ENCODE measurements at regions not wholly inside any gene's neighbourhood (a gene's known extent, or its start where the extent isn't known, plus 50 kb on each side); places are given as distances from the start of the nearest gene placed in this dataset.
"Not testable (repeated sequence)": the region's sequence is repeated elsewhere in the genome, so short reads cannot be mapped to it uniquely, and the experiment has no call there.

DNA sequence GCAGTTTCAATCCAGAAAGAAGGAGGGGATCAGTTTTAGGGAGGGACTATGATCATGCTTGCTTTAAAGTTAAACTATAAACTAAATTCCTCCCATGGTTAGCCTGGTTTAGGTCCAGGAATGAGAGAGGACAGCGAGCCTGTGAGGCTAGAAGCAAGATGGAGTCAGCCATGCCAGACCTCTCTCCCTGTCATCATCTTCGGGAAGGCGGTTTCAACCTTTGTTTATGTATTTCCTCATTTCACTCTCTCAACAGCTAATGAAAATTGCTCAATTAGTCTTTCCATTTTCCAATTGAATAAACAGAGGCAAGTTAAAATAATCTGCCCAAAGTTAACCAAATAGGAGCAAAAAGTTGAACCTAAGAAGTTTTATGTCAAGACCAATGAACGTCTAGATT is 201.5 kb downstream of the KCNJ2 start:
- DNase-seq (ENCODE audit: low read depth) = peak; percentile 25

DNA sequence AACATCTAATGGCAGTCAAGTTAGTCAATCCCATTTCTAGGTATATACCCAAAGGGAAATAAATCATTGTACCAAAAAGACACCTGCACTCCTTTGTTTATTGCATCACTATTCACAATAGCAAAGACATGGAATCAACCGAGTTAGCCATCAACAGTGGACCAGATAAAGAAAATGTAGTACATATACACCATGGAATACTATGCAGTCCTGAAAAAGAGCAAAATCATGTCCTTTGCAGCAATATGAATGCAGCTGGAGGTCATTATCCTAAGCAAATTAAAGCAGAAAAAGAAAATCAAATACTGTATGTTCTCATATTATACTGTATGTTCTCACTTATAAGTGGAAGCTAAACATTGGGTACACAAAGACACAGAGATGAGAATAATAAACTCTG is 204.0 kb downstream of the KCNJ2 start:
- DNase-seq (ENCODE audit: low read depth) = no peak

- no peak for DNase-seq (ENCODE audit: low read depth)
These were observed 205.2 kb downstream of the KCNJ2 start for GRCh38 chr17:70374496-70374895.

- no peak for DNase-seq (ENCODE audit: low read depth)
These were observed 206.1 kb downstream of the KCNJ2 start for GRCh38 chr17:70375406-70375805.

- DNase-seq (ENCODE audit: low read depth) = no peak
These were observed 206.8 kb downstream of the KCNJ2 start for GRCh38 chr17:70375813-70376770.

GRCh38 chr17:70377654-70378053 is 208.3 kb downstream of the KCNJ2 start:
- DNase-seq (ENCODE audit: low read depth) = no peak

GRCh38 chr17:70378076-70378475 is 208.7 kb downstream of the KCNJ2 start:
- DNase-seq (ENCODE audit: low read depth) = no peak

DNA sequence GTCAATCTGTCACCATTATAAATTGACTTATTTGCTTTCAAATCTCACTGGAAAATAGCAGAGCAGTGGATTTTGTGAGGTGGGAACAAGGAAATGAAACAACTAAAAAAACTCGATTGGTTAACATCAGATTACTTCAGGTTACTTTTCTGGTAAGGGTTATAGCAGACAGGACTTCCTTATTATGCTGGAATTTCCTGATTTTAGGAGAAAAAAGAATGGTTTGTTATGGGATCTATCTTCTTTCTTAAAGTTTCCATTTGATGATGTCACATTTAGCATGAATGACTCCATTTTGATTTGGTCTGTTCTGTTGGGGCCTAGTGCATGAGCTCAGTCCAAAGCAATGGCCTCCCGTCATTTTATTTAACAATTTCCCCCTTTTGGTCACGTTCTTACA is 210.6 kb downstream of the KCNJ2 start:
- no peak for DNase-seq (ENCODE audit: low read depth)

- DNase-seq (ENCODE audit: low read depth) = not testable (repeated sequence)
These were observed 212.6 kb downstream of the KCNJ2 start for GRCh38 chr17:70381916-70382315.

GRCh38 chr17:70388326-70388725 is 219.0 kb downstream of the KCNJ2 start:
- no peak for DNase-seq (ENCODE audit: low read depth)

DNA sequence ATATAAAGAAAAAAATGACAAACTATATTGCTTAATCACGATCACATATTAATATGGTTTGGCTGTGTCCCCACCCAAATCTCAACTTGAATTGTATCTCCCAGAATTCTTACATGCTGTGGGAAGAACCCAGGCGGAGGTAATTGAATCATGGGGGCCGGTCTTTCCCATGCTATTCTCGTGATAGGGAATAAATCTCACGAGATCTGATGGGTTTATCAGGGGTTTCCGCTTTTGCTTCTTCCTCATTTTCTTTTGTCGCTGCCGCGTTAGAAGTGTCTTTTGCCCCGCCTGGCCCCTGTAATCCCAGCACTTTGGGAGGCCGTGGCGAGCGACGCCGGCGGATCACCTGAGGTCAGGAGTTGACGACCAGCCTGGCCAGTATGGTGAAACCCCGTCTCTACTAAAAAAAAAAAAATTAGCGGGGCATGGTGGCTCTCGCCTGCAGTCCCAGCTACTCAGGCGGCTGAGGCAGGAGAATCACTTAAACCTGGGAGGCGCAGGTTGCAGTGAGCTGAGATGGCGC is 220.0 kb downstream of the KCNJ2 start:
- DNase-seq (ENCODE audit: low read depth) = not testable (repeated sequence)

DNA sequence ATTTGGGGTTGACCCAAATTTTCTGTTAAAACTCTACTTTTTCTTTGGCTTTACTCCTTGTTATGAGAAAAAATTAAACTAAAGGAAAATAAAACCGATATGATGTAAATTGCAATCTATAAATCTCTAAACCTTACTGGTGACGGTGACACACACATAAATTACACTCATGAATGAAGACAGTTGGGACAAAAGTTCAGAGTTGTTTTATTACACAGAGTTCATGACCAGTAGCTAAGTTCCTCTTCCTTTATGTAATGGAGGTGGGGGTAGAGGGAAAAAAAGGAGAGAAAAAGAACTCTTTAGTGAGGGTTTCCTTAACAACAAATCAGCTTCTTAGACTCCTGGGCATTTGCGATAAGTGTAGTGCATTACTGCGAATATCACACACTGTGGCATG is 220.7 kb downstream of the KCNJ2 start:
- no peak for DNase-seq (ENCODE audit: low read depth)

- no peak for DNase-seq (ENCODE audit: low read depth)
These were observed 225.3 kb downstream of the KCNJ2 start for GRCh38 chr17:70394473-70395232.

DNA sequence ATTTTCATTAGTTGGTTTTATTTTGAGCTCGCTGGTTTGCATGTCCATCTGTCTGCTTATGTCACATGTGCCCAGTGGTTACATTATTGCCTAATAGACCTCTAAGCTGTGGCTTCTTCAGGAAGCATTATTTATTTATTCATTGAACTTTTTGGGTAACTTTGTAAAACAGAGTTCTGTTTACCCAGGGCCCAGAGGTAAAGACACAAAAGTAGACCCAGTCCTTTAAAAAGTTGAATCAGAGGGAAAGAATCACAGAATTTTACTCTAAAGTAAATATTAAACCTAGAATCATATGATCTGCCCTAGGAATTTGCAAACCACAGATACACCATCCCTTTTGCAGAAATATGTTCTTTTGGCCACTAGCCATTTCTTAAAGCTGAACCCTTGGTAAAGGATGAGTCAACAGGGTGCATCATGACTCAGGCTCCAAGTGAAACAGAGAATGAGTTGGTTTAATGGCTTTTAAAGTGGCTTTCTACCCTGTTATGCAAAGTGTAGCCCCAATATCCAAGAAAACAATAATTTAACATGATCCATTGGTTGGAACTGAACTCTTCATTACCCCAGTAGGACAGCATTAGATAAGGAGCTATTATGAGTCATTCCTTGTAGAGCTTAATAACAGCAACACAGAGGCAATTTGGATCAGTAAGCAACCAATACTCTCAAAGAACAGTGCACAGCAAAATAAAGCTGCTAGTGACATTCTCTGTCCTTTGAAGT is 236.3 kb downstream of the KCNJ2 start:
- peak; percentile 98 for DNase-seq (ENCODE audit: low read depth)

DNA sequence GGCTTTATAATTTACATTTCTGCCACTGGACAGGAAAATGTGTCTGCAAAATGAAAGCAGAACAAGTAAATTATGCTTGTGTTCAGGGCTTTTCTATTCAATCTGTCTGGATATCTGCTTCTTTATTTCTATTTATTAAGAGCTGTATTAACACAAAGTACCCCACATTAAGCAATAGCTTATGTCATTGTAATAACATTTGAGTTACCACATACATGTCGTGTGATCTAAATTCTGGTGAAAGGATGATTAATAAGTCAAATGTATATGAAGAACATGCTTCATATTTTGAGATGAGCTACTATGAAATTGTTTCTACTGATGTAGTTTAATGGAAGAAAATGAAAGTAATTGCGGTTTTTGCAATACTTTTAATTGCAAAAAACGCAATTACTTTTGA is 238.2 kb downstream of the KCNJ2 start:
- DNase-seq (ENCODE audit: low read depth) = no peak

DNA sequence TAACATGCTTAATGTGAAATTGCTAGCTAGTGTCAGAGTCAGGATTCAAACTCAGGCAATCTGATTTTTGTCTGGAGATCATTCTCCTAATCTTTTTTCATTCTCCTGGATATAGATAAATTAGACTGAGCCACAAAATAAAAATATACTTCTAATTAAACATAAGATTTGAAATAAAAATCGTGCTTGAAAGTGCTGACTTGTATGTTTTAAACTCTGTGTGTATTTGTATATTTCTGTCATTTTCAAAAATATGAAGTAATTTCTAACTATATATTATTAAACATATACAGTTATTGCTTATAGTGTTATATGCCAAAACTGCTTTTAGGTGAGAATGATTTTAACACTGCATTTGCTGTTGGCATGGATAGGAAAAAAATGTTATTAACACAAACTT is 239.4 kb downstream of the KCNJ2 start:
- no peak for DNase-seq (ENCODE audit: low read depth)

DNA sequence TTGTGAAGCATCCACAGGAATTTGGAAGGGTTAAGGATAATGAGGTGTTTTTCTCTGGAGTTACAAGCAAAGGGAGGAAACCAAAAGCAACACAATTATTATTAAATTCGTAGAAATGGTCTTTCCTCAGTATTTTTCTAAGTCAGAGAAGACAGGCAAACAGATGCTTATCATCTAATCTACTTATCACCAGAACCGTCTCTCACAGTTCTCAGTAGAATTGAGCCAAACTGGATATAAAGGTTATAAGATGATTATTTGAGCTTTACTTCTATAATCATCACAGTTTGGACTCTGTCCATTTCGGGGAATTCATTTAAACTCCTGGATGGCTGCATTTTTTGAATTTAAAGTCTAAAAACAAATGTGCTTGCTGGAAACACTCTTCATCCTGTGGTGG is 245.0 kb downstream of the KCNJ2 start:
- DNase-seq (ENCODE audit: low read depth) = no peak

GRCh38 chr17:70420861-70421445 is 251.6 kb downstream of the KCNJ2 start:
- DNase-seq (ENCODE audit: low read depth) = peak; percentile 70

- DNase-seq (ENCODE audit: low read depth) = no peak
These were observed 253.5 kb downstream of the KCNJ2 start for GRCh38 chr17:70422862-70423261.

- DNase-seq (ENCODE audit: low read depth) = no peak
These were observed 254.2 kb downstream of the KCNJ2 start for GRCh38 chr17:70423562-70423961.

GRCh38 chr17:70426752-70427151 is 257.4 kb downstream of the KCNJ2 start:
- DNase-seq (ENCODE audit: low read depth) = no peak
